GM12878 (cell line): ENCODE measurements at regions not wholly inside any gene's neighbourhood (a gene's known extent, or its start where the extent isn't known, plus 50 kb on each side); places are given as distances from the start of the nearest gene placed in this dataset.

Experiments used
- ATAC-seq: fragments of 200-7000 bp; cut with Tn5 transposase; 3 replicates; pipeline ENCODE4 v1.9.1; 2020; ENCODE audit warnings: mild to moderate bottlenecking, moderate library complexity
- BruUV-seq: library from RNA; stranded (reverse); fragments of 400-500 nt; replicated peaks from 2 replicates; lab custom pipeline; 2021; lab: Mats Ljungman, UMichigan
- CTCF ChIA-PET: fragments of 300-600 bp; sonication (Branson Sonifier 250); formaldehyde crosslinking; extraction: SDS; loops from one replicate; lab custom pipeline; 2021; ENCODE audit warnings: inconsistent platforms; lab: Yijun Ruan, JAX
- POLR2A ChIA-PET: fragments of 350-600 bp; formaldehyde crosslinking; extraction: SDS; loops from one replicate; lab custom pipeline; 2021; ENCODE audit warnings: inconsistent platforms; lab: Charles Lee
- RAD21 ChIA-PET: fragments of 300-600 bp; sonication (Branson Sonifier 250); formaldehyde crosslinking; loops from one replicate; lab custom pipeline; 2023; ENCODE audit warnings: antibody characterized with exemption; ENCODE audit not compliant: unreplicated experiment; lab: Charles Lee
- SMC1A ChIA-PET: fragments of 300-600 bp; sonication (Branson Sonifier 250); formaldehyde crosslinking; loops from one replicate; lab custom pipeline; 2023; ENCODE audit not compliant: unreplicated experiment, uncharacterized antibody; lab: Charles Lee
- DNase-seq: peaks from one replicate; pipeline ENCODE4 v3.0.0-alpha.2; 2011; ENCODE audit warnings: low read depth, low spot score
- FAIRE-seq: peaks from 3 replicates; lab custom pipeline; 2011; peaks lifted over from hg19 to GRCh38; lab: Jason Lieb, UNC
- H2AFZ ChIP-seq: 2 replicates; pipeline ENCODE4 v1.6.0; 2011; ENCODE audit warnings: low read depth, low read length, control low read depth; ENCODE audit not compliant: control insufficient read depth
- H3K27ac ChIP-seq: 2 replicates; pipeline ENCODE4 v1.5.1; 2011; ENCODE audit warnings: control low read depth; ENCODE audit not compliant: control insufficient read depth, insufficient read depth
- H3K27me3 ChIP-seq, 2 experiments: replicated peaks in 1 of 2; 2 replicates each; pipeline versions ENCODE4 v1.6.0 to v1.6.1; 2011; ENCODE audit warnings: low read length in 1 of 2; ENCODE audit not compliant: control insufficient read depth in 2 of 2, insufficient read depth in 2 of 2
- H3K36me3 ChIP-seq, 2 experiments: 2 replicates each; pipeline ENCODE4 v1.5.1; 2011; ENCODE audit warnings: low read length in 1 of 2; ENCODE audit not compliant: control insufficient read depth in 2 of 2, insufficient read depth in 2 of 2
- H3K4me1 ChIP-seq: 2 replicates; pipeline ENCODE4 v1.6.1; 2011; ENCODE audit warnings: mild to moderate bottlenecking, low read length, moderate library complexity, mixed read lengths; ENCODE audit not compliant: control insufficient read depth, insufficient read depth
- H3K4me2 ChIP-seq: 2 replicates; pipeline ENCODE4 v1.6.0; 2011; ENCODE audit warnings: control low read depth; ENCODE audit not compliant: control insufficient read depth, insufficient read depth
- H3K4me3 ChIP-seq: fragments of 200-600 bp; sonication (generic); 2 replicates; pipeline ENCODE4 v1.5.1; 2016
- H3K79me2 ChIP-seq: 2 replicates; pipeline ENCODE4 v1.6.0; 2011; ENCODE audit warnings: low read length; ENCODE audit not compliant: control insufficient read depth, insufficient read depth
- H3K9ac ChIP-seq: 2 replicates; pipeline ENCODE4 v1.8.0; 2011; ENCODE audit warnings: low read length, control low read depth, mixed read lengths; ENCODE audit not compliant: control insufficient read depth, insufficient read depth
- H3K9me3 ChIP-seq: replicated peaks from 3 replicates; pipeline ENCODE4 v1.5.1; 2011; ENCODE audit warnings: mild to moderate bottlenecking, low read length; ENCODE audit not compliant: control insufficient read depth, insufficient read depth
- H4K20me1 ChIP-seq: 2 replicates; pipeline ENCODE4 v1.6.0; 2011; ENCODE audit not compliant: control insufficient read depth, insufficient read depth
- CBX3 ChIP-seq: fragments of 200-600 bp; sonication (generic); IDR thresholded peaks from 2 replicates; pipeline ENCODE4 v1.6.1; 2016; ENCODE audit warnings: low read depth, borderline replicate concordance
- EED ChIP-seq: sonication (generic); IDR thresholded peaks from 2 replicates; pipeline ENCODE4 v1.6.1; 2016; ENCODE audit warnings: antibody characterized with exemption, low read depth
- RAD21 ChIP-seq: IDR thresholded peaks from 2 replicates; pipeline ENCODE4 v1.6.1; 2011; ENCODE audit warnings: mild to moderate bottlenecking, low read depth, low read length, moderate library complexity; ENCODE audit not compliant: insufficient read depth
- ZNF217 ChIP-seq: fragments of 450-650 bp; IDR thresholded peaks from 2 replicates; pipeline ENCODE4 v1.6.1; 2017; ENCODE audit warnings: antibody characterized with exemption, mild to moderate bottlenecking
- WGBS: methylation state at CpG from one replicate; pipeline ENCODE4 v1.1.6; 2016; ENCODE audit warnings: low lambda C conversion rate; ENCODE audit not compliant: insufficient replicate concordance, insufficient coverage; ENCODE audit errors: missing lambda C conversion rate; 5-methylcytosine and 5-hydroxymethylcytosine counted together
- in situ Hi-C: fragments of 300-500 bp; cut with MboI; formaldehyde crosslinking; loops from 9 replicates; pipeline ENCODE4 v1.14.3; 2018; ENCODE audit warnings: mixed read lengths
- intact Hi-C: fragments of 100-400 bp; cut with micrococcal nuclease; formaldehyde crosslinking; loops from one replicate; pipeline ENCODE4 v1.14.2; 2022; ENCODE audit not compliant: unreplicated experiment
- TF ChIP-seq, protein P1 (sequence below), 3 experiments: IDR thresholded peaks in 2 of 3; conservative IDR thresholded peaks in 1 of 3; 2 replicates each; pipeline ENCODE4 v1.5.1; 2011; ENCODE audit warnings: low read depth in 3 of 3, low read length in 3 of 3, mild to moderate bottlenecking in 3 of 3, control low read depth in 2 of 3, moderate library complexity in 2 of 3, inconsistent platforms in 1 of 3, mixed read lengths in 1 of 3; ENCODE audit not compliant: control insufficient read depth in 2 of 3, insufficient read depth in 1 of 3; ENCODE audit errors: extremely low read depth in 1 of 3

DNA sequence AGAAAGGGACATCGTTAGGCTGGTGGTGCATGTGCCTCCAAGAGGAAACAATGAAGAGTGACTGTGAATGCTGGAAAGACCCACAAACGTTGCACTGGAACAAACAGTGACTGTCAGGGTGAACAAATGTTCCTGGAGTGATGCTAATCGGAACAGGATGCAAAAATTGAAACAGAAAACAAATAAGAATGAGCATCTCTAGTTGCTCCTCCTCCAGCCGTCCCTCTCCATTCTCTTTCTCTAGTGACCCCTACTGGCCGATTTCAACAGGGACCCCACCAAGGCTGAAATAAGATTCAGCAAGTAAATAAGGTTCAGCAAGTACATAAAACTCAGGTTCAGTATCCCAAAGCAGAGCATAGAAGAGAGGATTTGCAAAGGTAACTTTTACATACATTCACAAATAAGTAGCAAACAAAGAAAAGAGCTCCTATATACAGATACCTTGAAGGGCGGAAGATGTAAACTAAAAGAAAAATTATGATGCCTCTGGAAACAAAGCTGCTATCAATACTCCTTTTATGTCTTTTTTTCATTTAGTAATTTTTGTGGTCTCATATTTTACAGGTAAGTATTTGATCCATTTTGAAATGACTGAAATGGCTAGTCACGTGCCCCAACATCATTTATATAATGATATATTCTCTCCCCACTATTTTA is 836.1 kb upstream of the ADAMTS5 start:
- Histone ChIP-seq H3K4me3 (no peak overlapping the region), H3K4me2 (no peak overlapping the region), H3K79me2 (no peaks in the 10 kb centered on the region), H4K20me1 (no peaks in the 10 kb centered on the region), H3K9me3 (no peaks in the 10 kb centered on the region), H3K27me3 (no peaks in the 10 kb centered on the region), H3K9ac (no peak overlapping the region), H3K36me3 (no peaks in the 10 kb centered on the region), H2AFZ (no peak overlapping the region), H3K4me1 (no peaks in the 10 kb centered on the region), H3K27ac (no peak overlapping the region)
- RAD21 ChIA-PET, result interaction anchor here (0.6 kb wide), 1 partner anchor 1135 kb away, joined by 3 read pairs; no protein-coding TSS in a partner anchor
- POLR2A ChIA-PET, result no interaction called here
- TF ChIP-seq, protein P1, sequence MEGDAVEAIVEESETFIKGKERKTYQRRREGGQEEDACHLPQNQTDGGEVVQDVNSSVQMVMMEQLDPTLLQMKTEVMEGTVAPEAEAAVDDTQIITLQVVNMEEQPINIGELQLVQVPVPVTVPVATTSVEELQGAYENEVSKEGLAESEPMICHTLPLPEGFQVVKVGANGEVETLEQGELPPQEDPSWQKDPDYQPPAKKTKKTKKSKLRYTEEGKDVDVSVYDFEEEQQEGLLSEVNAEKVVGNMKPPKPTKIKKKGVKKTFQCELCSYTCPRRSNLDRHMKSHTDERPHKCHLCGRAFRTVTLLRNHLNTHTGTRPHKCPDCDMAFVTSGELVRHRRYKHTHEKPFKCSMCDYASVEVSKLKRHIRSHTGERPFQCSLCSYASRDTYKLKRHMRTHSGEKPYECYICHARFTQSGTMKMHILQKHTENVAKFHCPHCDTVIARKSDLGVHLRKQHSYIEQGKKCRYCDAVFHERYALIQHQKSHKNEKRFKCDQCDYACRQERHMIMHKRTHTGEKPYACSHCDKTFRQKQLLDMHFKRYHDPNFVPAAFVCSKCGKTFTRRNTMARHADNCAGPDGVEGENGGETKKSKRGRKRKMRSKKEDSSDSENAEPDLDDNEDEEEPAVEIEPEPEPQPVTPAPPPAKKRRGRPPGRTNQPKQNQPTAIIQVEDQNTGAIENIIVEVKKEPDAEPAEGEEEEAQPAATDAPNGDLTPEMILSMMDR (IDR thresholded peaks at IDR 0.05 in 2 of 3, conservative IDR thresholded peaks at IDR 0.05 in 1 of 3; ENCODE audit: control insufficient read depth in 2 of 3, extremely low read depth in 1 of 3, insufficient read depth in 1 of 3, low read depth in 3 of 3, low read length in 3 of 3), result peak; percentile 11 to 32 (median 25); a peak in 1 of 6 replicates
- TF ChIP-seq ZNF217 (no peak), EED (no peak), RAD21 (0 out of 2 replicates have a peak, but pooled peaks have one; percentile 7), CBX3 (no peak)
- 20% methylated on average over 7 of the region's 7 CpGs for WGBS
- in situ Hi-C loops, result no loop called here
- CTCF ChIA-PET, result interaction anchor here (1.1 kb wide), 1 partner anchor 10 kb away, joined by 3 read pairs; no protein-coding TSS in a partner anchor
- no peak for FAIRE-seq
- intact Hi-C loops, result no loop called here
- BruUV-seq, result no TSS peak
- ATAC-seq, result peak; percentile 50; the same call in 2 of the 3 replicates
- SMC1A ChIA-PET, result interaction anchor here (0.6 kb wide), 1 partner anchor 10 kb away, joined by 3 read pairs; no protein-coding TSS in a partner anchor
- DNase-seq, result no peak
